Skin epidermis (tissue), 12 donors: ENCODE measurements at regions not wholly inside any gene's neighbourhood (a gene's known extent, or its start where the extent isn't known, plus 50 kb on each side); places are given as distances from the start of the nearest gene placed in this dataset.
"Not testable (repeated sequence)": the region's sequence is repeated elsewhere in the genome, so short reads cannot be mapped to it uniquely, and the experiment has no call there.

Source experiments
- H3K27ac ChIP-seq, 21 experiments: fragments of 200-600 bp; sonication (generic) in 11 of 21; one replicate each; pipeline ENCODE4 v1.5.0; 2020; ENCODE audit warnings: mild to moderate bottlenecking in 3 of 21, inconsistent platforms in 2 of 21, moderate library complexity in 2 of 21
- H3K4me3 ChIP-seq, 7 experiments: fragments of 200-600 bp; sonication (generic) in 2 of 7; one replicate each; pipeline ENCODE4 v1.5.0; 2020; ENCODE audit warnings: inconsistent platforms in 2 of 7, mild to moderate bottlenecking in 2 of 7, moderate library complexity in 1 of 7

DNA sequence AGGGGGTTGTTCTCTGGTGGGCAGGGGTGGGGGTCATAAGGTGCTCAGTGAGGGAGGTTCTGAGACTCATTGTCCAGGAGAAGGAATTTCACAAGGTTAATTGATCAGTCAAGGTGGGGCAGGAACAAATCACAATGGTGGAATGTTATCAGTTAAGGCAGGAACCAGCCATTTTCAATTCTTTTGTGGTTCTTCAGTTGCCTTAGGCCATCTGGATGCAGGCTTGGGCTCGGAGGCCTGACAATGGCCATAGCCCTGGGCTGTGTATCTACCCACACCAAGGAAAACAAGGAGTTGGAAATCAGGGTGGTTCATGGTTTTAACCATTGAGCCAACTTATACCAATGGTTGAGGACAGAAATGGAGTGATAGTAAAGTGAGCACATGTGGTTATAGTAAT, 1221.8 kb downstream of the TYW1 start:
- H3K27ac ChIP-seq = no peak overlapping the region
- H3K4me3 ChIP-seq = no peak overlapping the region

GRCh38 chr7:68222311-68222710, 1225.7 kb downstream of the TYW1 start:
- no peak overlapping the region for H3K27ac ChIP-seq
- no peak overlapping the region for H3K4me3 ChIP-seq

DNA sequence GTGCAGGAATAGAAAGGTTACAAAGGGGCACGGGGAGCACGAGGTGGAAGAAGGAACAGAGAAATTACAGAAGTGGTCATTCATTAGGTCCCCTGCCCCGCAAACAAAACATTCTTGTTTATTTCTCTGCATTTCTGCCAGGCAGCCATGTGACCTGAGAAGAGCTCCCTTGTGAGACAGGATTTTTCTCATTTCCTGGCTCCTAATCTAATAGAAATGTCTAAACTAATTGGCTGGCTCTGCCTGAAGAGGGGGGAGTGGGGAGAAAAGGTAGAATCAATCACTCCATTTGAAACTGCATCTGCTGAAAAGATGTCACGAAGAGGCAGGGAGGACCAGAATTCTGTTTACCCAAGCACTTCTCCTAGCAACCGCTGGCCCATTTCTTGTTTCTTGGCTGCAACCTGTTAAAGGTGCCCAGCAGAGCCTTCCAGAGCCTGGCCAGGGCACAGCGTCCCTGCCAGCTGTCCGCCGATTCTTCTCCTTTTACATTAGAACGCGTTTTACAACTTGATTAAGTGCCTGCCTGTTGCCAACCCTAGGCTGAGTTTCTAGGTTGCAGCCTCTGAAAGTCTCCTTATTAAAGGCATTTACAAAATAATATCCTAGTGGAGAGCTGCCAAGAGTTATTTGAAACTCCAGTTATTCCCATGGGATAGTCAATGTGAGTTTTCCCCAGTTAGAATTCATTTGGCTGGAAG, 1227.6 kb downstream of the TYW1 start:
- Histone ChIP-seq H3K27ac (no peak overlapping the region), H3K4me3 (no peak overlapping the region)

GRCh38 chr7:68231011-68231410, 1234.4 kb downstream of the TYW1 start:
- not testable (repeated sequence) for H3K4me3 ChIP-seq, H3K27ac ChIP-seq

DNA sequence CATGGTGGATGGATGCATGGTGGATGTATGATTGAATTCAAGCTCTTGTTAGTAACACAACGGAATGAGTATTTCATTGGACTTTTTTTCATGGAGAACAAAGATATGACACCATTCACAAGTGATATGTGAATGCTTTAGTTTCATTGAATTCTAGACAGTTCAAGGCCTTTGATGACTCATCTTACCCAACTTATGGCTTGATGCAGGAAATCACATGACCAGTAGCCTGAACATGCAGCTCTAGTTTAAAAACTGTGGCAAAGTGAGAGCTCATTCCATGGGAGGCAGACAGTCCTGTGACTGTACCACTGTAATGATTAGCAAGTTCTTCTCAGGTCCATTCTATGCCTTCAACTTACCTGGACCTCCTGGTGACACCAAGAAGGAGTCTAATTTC, 1239.3 kb downstream of the TYW1 start:
- no peak overlapping the region for H3K27ac ChIP-seq

DNA sequence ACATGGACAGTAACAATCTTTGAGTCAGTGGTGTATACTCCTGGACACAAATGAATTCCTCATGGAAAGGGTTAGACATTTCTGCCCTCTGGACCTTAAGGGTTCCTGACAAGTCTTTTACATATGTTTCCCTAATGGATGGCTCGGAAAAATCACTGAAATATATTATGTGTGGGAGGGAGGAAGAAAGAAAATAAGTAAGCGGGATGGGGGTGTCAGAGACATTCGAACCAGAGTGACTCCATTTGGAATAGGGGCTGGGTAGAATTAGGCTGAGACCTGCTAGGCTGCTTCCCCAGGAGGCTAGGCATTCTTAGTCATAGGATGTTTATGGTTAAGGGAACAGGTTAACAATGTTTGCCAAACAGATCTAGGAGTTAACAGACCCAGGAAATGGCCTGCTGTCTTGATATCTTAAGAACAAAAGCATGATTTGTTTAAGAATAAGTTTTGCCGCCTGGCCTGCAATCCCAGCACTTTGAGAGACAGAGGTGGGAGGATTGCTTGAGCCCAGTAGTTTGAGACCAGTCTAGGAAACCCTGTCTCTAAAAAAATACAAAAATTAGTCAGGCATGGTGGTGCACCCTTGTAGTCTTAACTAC, 1241.7 kb downstream of the TYW1 start:
- H3K27ac ChIP-seq = no peak overlapping the region
- H3K4me3 ChIP-seq = no peak overlapping the region

More for the DNA sequence above, 1239.3 kb downstream of the TYW1 start:
- no peak overlapping the region for H3K4me3 ChIP-seq

GRCh38 chr7:68243128-68243527, 1246.5 kb downstream of the TYW1 start:
- no peak overlapping the region for H3K27ac ChIP-seq
- no peak overlapping the region for H3K4me3 ChIP-seq

DNA sequence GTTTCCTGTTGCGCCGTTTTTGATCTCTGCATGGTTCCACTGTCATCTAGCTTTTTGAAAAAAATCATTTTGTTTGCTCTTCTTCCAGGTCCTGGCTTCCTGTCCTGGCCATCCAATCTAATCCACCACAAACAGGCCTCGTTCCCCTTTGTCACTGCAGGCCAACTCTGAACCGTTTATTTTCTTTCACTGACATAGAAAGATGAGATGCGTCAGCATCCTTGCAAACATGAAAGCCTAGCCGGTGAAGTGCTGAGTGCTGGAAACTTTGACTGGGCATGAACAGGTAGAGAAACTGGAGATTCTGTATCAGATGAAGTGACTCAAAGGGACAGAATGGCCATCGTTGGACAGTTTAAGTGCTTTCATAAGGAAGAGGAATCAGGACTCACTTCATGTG, 1247.8 kb downstream of the TYW1 start:
- H3K27ac ChIP-seq = no peak overlapping the region

DNA sequence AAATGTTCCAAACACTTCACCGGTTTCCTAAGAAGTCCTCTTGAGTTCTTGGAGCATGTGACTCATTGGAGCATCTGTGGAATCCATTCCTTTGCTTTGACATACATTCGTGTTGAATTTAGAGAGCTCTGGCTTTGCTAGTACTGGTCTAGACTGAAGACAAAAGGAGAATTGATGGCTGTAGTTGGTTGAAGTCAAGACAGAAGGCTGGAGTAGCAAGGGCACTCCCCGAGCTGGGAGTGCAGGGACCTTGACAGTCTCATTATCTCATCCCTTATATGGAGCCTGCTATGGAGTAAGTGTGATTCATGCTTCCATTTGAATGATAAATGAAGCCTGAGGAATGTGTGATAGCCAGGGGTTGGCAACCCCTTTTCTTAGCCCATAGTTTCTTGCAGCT, 1249.1 kb downstream of the TYW1 start:
- Histone ChIP-seq H3K4me3 (no peak overlapping the region), H3K27ac (peak overlapping the region in 2 of 21 experiments; percentile 20 to 65)

More for the DNA sequence above, 1247.8 kb downstream of the TYW1 start:
- no peak overlapping the region for H3K4me3 ChIP-seq

- H3K27ac ChIP-seq = peak overlapping the region in 2 of 21 experiments; percentile 20 to 65
- no peak overlapping the region for H3K4me3 ChIP-seq
Observed at GRCh38 chr7:68246189-68246633, 1249.6 kb downstream of the TYW1 start.

- Histone ChIP-seq H3K27ac (no peak overlapping the region), H3K4me3 (no peak overlapping the region)
Observed at GRCh38 chr7:68247126-68247525, 1250.5 kb downstream of the TYW1 start.

GRCh38 chr7:68247571-68247970, 1250.9 kb downstream of the TYW1 start:
- Histone ChIP-seq H3K27ac (no peak overlapping the region), H3K4me3 (no peak overlapping the region)

DNA sequence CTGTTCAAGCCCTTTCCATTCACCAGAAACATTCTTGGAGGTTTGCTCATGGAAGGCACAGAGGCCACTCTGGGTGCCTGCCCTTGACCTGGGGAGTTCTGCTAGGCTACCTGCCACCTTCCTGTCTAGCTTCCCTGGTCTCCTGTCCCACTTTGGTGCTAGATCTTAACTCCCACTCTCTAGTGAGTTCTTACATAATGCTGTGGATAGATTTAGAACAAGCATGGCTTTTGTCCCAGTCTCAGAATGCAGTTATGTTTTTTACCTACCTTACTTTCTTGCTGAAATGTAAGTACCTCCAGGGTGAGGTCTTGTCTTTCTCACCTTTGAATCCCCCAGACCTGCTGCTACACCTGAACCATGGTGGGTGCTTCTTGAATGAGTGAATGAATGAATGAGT, 1252.3 kb downstream of the TYW1 start:
- Histone ChIP-seq H3K4me3 (no peak overlapping the region), H3K27ac (no peak overlapping the region)

DNA sequence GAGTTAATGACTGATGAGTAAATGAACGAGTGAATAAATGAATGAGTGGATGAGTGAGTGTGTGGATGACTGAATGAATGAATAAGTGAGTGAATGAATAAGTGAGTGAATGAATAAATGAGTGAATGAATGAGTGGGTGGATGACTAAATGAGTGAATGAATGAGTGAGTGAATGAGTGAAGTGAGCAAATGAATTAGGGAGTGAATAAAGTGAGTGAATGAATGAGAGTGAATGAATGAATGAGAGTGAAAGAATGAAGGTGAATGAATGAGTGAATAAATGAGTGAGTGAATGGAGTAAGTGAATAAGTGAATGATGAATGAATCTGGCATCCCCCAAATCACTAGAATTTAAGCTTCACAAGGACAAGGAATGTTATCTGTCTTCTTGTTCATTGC, 1253.0 kb downstream of the TYW1 start:
- Histone ChIP-seq H3K4me3 (no peak overlapping the region), H3K27ac (no peak overlapping the region)

DNA sequence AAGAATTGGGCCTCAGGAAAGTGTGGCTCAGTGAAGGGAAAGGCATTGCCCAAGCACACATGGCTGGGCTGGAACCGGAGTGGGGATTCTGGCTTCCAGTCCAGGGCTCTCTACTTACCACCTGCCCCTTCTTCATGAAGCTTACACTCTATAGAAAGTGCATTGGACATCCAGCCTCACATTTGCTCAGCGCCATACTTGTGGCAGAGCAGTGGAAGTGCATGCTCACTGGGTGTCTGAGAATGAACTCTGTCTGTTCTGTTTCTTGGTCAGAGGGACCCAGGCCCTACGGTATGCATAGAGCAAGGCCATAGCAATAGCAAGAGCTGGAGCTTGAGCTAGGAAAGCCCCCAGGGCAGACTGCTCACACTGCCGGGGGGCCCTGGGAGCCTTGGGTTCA, 1253.5 kb downstream of the TYW1 start:
- Histone ChIP-seq H3K27ac (no peak overlapping the region), H3K4me3 (no peak overlapping the region)

GRCh38 chr7:68254815-68255214, 1258.2 kb downstream of the TYW1 start:
- not testable (repeated sequence) for H3K4me3 ChIP-seq, H3K27ac ChIP-seq

- H3K27ac ChIP-seq = no peak overlapping the region
- H3K4me3 ChIP-seq = no peak overlapping the region
Observed at GRCh38 chr7:68256295-68256694, 1259.7 kb downstream of the TYW1 start.

GRCh38 chr7:68258609-68259008, 1262.0 kb downstream of the TYW1 start:
- Histone ChIP-seq H3K27ac (no peak overlapping the region), H3K4me3 (no peak overlapping the region)

DNA sequence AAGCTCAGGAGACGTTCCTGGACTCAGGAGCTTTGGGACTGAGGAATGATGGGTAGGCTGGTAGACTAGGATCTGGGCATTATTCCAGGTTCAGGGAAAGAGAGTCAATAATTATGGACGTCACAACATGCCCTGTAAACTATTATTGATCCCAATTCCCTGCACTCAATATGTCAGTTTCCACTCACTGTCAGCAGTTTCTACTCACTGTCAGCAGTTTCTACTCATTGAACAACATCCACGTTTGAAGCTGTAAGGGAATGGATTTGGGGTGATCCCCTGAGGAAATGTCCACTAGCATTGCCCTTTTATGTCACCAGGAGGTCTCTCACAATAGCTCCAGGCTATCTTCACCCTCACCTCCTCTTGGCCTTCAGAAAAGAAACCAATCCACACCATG, 1268.6 kb downstream of the TYW1 start:
- no peak overlapping the region for H3K27ac ChIP-seq
- H3K4me3 ChIP-seq = no peak overlapping the region

- no peak overlapping the region for H3K27ac ChIP-seq
- no peak overlapping the region for H3K4me3 ChIP-seq
Observed at GRCh38 chr7:68266004-68266579, 1269.5 kb downstream of the TYW1 start.

DNA sequence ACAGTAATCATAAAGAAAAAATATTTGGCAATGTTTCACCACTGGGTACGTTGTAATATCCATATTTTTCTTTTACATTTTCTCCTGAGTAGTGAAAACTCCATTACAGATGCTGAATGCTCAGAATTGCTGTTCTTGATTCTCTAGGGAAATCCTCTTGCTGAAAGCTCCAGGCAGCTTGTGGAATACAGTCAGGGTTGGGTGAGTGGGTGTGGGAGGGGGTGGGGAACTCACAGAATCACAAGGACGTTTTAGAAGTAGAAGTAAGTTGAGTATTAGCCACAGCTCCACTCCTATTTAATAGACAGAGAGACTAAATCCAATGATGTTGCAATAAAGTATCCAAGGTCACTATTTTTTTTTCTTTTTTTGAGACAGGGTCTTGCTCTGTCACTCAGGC, 1270.9 kb downstream of the TYW1 start:
- H3K4me3 ChIP-seq = no peak overlapping the region

More for the DNA sequence above, 1270.9 kb downstream of the TYW1 start:
- H3K27ac ChIP-seq = no peak overlapping the region
